ENCODE measurements at regions not wholly inside any gene's neighbourhood (a gene's known extent, or its start where the extent isn't known, plus 50 kb on each side); places are given as distances from the start of the nearest gene placed in this dataset.

DNA sequence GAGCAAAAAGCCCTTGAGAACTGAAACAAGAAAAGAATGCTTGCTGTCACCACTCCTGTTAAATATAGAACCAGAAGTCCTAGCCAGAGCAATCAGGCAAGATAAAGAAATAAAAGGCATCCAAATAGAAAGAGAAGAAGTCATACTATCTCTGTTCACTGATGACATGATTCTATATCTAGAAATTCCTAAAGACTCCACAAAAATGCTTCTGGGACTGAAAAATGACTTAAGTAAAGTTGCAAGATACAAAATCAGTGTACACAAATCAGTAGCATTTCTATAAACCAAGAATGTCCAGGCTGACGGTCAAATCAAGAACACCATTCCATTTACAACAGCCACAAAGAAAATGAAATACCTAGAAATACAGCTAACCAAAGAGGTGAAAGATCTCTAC lies 552.7 kb upstream of the SLIT2 start:
- TF ChIP-seq, protein P1, sequence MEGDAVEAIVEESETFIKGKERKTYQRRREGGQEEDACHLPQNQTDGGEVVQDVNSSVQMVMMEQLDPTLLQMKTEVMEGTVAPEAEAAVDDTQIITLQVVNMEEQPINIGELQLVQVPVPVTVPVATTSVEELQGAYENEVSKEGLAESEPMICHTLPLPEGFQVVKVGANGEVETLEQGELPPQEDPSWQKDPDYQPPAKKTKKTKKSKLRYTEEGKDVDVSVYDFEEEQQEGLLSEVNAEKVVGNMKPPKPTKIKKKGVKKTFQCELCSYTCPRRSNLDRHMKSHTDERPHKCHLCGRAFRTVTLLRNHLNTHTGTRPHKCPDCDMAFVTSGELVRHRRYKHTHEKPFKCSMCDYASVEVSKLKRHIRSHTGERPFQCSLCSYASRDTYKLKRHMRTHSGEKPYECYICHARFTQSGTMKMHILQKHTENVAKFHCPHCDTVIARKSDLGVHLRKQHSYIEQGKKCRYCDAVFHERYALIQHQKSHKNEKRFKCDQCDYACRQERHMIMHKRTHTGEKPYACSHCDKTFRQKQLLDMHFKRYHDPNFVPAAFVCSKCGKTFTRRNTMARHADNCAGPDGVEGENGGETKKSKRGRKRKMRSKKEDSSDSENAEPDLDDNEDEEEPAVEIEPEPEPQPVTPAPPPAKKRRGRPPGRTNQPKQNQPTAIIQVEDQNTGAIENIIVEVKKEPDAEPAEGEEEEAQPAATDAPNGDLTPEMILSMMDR (IDR thresholded peaks at IDR 0.05): no peak
- no peak for TF ChIP-seq POLR2A (IDR thresholded peaks at IDR 0.05)

Data from testis (tissue), 2 donors.